Thyroid gland (tissue), 4 donors: ENCODE measurements at regions not wholly inside any gene's neighbourhood (a gene's known extent, or its start where the extent isn't known, plus 50 kb on each side); places are given as distances from the start of the nearest gene placed in this dataset.

Experiments used
- DNase-seq, 2 donors: peaks; one replicate each; pipeline ENCODE4 v3.0.0-alpha.2; 2019
- H3K27ac ChIP-seq, 3 donors: fragments of 200-600 bp; sonication (generic); 1 replicate in 2 of 3; 2 replicates in 1 of 3; pipeline ENCODE4 v1.5.1; 2016 to 2019; ENCODE audit warnings: mild to moderate bottlenecking in 1 of 3, moderate library complexity in 1 of 3
- H3K27me3 ChIP-seq: fragments of 200-600 bp; sonication (generic); one replicate; pipeline ENCODE4 v1.5.1; 2019
- H3K36me3 ChIP-seq, 2 donors: fragments of 200-600 bp; sonication (generic); one replicate each; pipeline ENCODE4 v1.5.1; 2016 to 2019
- H3K4me1 ChIP-seq, 2 donors: fragments of 200-600 bp; sonication (generic); one replicate each; pipeline ENCODE4 v1.5.1; 2017 to 2019
- H3K4me3 ChIP-seq, 3 donors: fragments of 200-600 bp; sonication (generic); replicated peaks in 1 of 3; 1 replicate in 2 of 3; 2 replicates in 1 of 3; pipeline ENCODE4 v1.5.1; 2016; ENCODE audit warnings: mild to moderate bottlenecking in 1 of 3
- H3K9me3 ChIP-seq: fragments of 200-600 bp; sonication (generic); one replicate; pipeline ENCODE4 v1.5.1; 2017
- CTCF ChIP-seq, 6 experiments: fragments of 200-600 bp in 3 of 6; fragments of 450-650 bp in 3 of 6; sonication (generic) in 3 of 6; IDR thresholded peaks; one replicate each; pipeline ENCODE4 v1.5.1; 2016 to 2019; ENCODE audit warnings: antibody characterized with exemption in 6 of 6, mild to moderate bottlenecking in 2 of 6, inconsistent platforms in 1 of 6, moderate library complexity in 1 of 6
- POLR2A ChIP-seq, 2 donors: fragments of 450-650 bp; IDR thresholded peaks; one replicate each; pipeline ENCODE4 v1.6.1; 2017; ENCODE audit warnings: antibody characterized with exemption in 2 of 2, mild to moderate bottlenecking in 2 of 2, moderate library complexity in 1 of 2
- WGBS, 2 donors: methylation state at CpG; one replicate each; pipeline ENCODE4 v1.1.5; 2017; 5-methylcytosine and 5-hydroxymethylcytosine counted together
- intact Hi-C: fragments of 100-400 bp; cut with DNase I; formaldehyde crosslinking; loops from one replicate; pipeline ENCODE4 v1.15.1; 2023

- no peaks in the 10 kb centered on the region for H3K36me3 ChIP-seq
- WGBS, 2 donors = 80 to 85% methylated on average over 1 of the region's 1 CpG
Measured at GRCh38 chr3:140827894-140828293, 113.7 kb upstream of the SLC25A36 start.

GRCh38 chr3:140828585-140828984 lies 113.1 kb upstream of the SLC25A36 start:
- TF ChIP-seq CTCF (IDR thresholded peaks at IDR 0.05) (no peak), POLR2A (IDR thresholded peaks at IDR 0.05) (no peak)
- H3K4me1 ChIP-seq = no peaks in the 10 kb centered on the region
- no peaks in the 10 kb centered on the region for H3K9me3 ChIP-seq
- WGBS, 2 donors = 79 to 89% methylated on average over 1 of the region's 1 CpG
- no peak overlapping the region for H3K4me3 ChIP-seq
- no peak for DNase-seq
- H3K27me3 ChIP-seq = no peaks in the 10 kb centered on the region
- no peak overlapping the region for H3K27ac ChIP-seq
- intact Hi-C loops = no loop called here
- no peaks in the 10 kb centered on the region for H3K36me3 ChIP-seq

More at GRCh38 chr3:140827894-140828293, 113.7 kb upstream of the SLC25A36 start:
- Histone ChIP-seq H3K27me3 (no peaks in the 10 kb centered on the region), H3K27ac (no peak overlapping the region), H3K4me1 (no peaks in the 10 kb centered on the region), H3K9me3 (no peaks in the 10 kb centered on the region), H3K4me3 (no peak overlapping the region)
- no peak for TF ChIP-seq CTCF (IDR thresholded peaks at IDR 0.05)
- TF ChIP-seq POLR2A (IDR thresholded peaks at IDR 0.05) = no peak
- intact Hi-C loops = no loop called here
- DNase-seq = no peak

GRCh38 chr3:140829796-140830195 lies 111.8 kb upstream of the SLC25A36 start:
- Histone ChIP-seq H3K27ac (no peak overlapping the region), H3K4me3 (no peak overlapping the region), H3K27me3 (no peaks in the 10 kb centered on the region), H3K36me3 (no peaks in the 10 kb centered on the region), H3K4me1 (no peaks in the 10 kb centered on the region), H3K9me3 (no peaks in the 10 kb centered on the region)
- intact Hi-C loops = no loop called here
- 96% methylated on average over 1 of the region's 1 CpG for WGBS, 2 donors
- TF ChIP-seq POLR2A (IDR thresholded peaks at IDR 0.05) = no peak
- no peak for TF ChIP-seq CTCF (IDR thresholded peaks at IDR 0.05)
- DNase-seq = no peak

- Histone ChIP-seq H3K4me3 (no peak overlapping the region), H3K9me3 (no peaks in the 10 kb centered on the region), H3K27me3 (no peaks in the 10 kb centered on the region), H3K27ac (no peak overlapping the region), H3K4me1 (no peaks in the 10 kb centered on the region), H3K36me3 (no peaks in the 10 kb centered on the region)
- WGBS, 2 donors = 87 to 100% methylated on average over 1 of the region's 1 CpG
- intact Hi-C loops = no loop called here
- TF ChIP-seq POLR2A (IDR thresholded peaks at IDR 0.05) (no peak), CTCF (IDR thresholded peaks at IDR 0.05) (no peak)
- no peak for DNase-seq
Measured at GRCh38 chr3:140830391-140830790, 111.2 kb upstream of the SLC25A36 start.

- 84 to 90% methylated on average over 3 of the region's 3 CpGs for WGBS, 2 donors
- intact Hi-C loops = no loop called here
- no peak for TF ChIP-seq POLR2A (IDR thresholded peaks at IDR 0.05)
Measured at GRCh38 chr3:140832883-140833282, 108.8 kb upstream of the SLC25A36 start.

More at GRCh38 chr3:140832883-140833282, 108.8 kb upstream of the SLC25A36 start:
- Histone ChIP-seq H3K9me3 (no peaks in the 10 kb centered on the region), H3K4me1 (no peaks in the 10 kb centered on the region), H3K27me3 (no peaks in the 10 kb centered on the region), H3K4me3 (no peak overlapping the region), H3K36me3 (no peaks in the 10 kb centered on the region), H3K27ac (no peak overlapping the region)
- no peak for DNase-seq
